CD4-positive, alpha-beta T cell treated with Interleukin-2 at 100 ng/mL for 4 hours (primary cell): ENCODE measurements at regions not wholly inside any gene's neighbourhood (a gene's known extent, or its start where the extent isn't known, plus 50 kb on each side); places are given as distances from the start of the nearest gene placed in this dataset.

Source experiments
- DNase-seq: peaks from one replicate; pipeline ENCODE4 v3.0.0-alpha.2; 2020; ENCODE audit warnings: low spot score

GRCh38 chr15:70473581-70474370 is 289.6 kb downstream of the UACA start:
- no peak for DNase-seq

GRCh38 chr15:70471517-70471916 is 291.8 kb downstream of the UACA start:
- DNase-seq: no peak

DNA sequence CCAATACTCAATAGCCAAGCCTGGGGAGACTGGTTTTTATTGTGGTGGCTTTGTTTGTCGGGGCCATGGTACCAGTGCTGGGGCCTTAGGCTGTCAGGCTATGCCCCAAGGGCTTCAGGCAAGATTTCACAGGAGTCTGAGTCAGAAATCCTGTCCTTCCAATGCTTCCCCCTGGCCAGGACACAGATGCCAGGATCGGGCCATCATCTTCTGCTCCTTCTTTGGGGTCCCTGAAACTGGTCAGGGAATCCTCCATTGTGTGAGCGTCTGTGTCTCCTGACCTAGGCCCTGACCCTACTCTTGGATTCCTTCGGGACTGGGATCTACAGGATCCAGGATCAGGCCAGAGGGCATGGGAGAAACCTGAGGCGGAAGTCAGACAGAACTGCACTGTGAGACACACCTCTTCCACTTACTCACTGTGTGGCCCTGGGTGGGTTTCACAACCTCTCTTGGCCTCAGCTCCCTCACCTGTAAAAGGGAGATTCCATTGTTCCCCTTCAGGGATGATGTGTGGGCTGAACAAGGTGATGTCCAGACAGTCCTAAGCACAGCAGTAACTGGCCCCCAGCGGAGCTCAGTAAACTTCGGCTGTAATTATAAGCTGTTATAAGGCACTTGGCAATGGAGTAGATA is 292.7 kb downstream of the UACA start:
- no peak for DNase-seq

DNA sequence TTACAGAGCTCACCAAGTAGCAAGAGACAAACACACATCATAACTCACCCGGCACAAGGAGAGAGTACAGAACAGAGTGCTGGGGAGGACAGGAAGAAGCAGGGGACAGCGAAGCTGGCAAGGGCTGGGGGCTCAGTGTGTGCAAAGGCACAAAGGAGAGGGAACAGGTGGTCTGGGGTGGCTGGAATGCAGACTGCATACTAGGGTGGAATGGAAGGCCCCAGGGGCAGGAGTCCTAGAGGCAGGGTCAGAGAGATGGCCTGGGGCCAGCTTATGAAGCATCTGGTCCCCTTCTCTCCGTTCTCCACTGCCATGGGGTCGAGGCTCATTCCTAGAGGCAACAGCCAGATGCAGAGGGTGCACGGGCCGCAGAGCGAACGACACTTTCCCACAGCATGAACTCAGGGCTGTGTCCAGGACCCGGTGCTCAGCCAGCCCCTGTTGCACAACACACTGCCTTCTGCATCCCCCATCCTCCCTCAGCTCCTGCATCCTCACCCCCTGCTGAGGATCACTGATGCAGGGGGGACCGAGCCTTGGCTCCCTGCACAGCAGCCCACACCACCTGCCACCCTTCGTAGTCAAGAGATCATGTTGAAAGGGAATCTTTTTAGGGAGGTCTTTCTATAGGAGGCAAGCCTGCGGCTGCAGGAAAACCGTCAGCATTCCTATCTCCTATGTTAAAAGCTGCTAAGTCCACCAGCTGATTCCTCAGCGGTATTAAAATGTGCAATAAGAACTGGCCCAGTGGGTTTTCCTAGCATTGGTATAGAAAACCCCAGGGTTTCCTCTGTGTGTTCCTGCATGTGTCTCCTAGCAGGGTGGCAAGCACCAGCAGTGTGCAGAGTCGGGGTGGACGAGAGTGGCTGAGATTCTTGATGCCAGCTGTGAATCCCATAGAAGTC is 293.5 kb downstream of the UACA start:
- no peak for DNase-seq

DNA sequence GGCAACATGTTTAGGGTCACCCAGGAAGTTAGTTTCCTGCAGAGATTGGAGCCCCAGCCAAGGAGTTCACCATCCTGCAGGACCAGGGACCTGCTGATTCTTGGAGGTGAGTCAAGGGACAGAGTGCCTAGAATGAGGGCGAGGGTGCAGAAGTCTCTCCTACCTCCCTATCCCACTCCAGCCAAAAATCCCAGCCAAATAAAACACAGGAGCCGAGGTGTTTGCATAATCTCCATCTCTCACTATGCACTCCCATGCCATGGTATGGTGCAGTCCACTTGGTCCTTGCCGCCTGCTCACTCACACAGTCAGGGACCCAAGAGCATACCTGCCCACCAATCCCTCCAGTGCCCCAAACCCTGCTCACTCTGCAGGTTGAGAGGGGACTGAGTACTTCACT is 294.2 kb downstream of the UACA start:
- no peak for DNase-seq

DNA sequence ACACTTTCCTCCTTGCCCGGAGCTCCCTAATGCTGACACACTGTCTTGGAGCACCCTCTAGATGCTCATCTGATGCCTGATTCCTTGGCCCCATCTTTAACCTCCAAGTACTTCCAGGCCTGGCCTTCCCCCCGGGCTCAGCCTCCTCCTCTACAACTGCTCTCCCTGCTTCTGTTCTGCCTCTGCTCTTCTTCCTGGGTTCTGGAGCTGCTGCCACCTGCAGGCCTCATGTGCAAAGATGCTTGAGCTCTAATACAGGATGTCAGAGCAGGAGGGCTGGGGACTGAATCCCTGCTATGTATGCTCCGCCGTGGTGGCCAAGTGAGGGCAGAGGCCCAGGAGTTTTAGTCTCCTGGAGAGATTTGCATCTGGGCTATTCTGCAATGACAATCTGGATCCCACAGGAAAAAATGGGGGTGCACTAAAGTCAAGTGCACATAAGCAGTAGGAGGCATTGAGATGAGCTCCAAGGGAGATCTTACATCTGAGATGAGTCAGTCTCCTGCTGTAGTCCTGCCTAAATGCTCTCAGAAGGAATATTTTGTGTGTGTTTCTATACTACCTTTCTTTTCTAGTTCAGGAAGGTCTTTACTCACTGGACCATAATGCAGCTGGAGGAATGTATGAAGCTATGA is 296.3 kb downstream of the UACA start:
- DNase-seq: peak; percentile 50

- DNase-seq: no peak
Measured at GRCh38 chr15:70466305-70466704, 297.1 kb downstream of the UACA start.

- DNase-seq: no peak
Measured at GRCh38 chr15:70465812-70466211, 297.5 kb downstream of the UACA start.

GRCh38 chr15:70463453-70463834 is 299.9 kb downstream of the UACA start:
- no peak for DNase-seq

DNA sequence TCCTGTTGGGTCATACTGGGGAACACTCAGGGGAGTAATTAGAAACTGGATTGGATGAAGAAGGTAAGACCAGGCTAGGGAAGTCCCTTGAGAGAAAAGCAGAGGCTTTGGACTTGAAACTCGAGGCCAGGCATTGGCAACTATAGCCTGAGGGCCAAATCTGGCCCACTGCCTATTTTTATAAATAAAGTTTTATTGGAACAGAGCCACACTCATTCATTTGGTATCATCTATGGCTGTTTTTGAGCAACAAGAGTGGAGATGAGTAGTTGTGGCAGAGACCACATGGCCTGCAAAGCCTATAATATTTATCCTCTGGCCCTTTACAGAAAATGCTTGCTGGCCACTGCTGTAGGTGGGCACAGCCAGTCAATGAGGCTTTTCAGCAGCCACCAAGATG is 301.4 kb downstream of the UACA start:
- no peak for DNase-seq

DNA sequence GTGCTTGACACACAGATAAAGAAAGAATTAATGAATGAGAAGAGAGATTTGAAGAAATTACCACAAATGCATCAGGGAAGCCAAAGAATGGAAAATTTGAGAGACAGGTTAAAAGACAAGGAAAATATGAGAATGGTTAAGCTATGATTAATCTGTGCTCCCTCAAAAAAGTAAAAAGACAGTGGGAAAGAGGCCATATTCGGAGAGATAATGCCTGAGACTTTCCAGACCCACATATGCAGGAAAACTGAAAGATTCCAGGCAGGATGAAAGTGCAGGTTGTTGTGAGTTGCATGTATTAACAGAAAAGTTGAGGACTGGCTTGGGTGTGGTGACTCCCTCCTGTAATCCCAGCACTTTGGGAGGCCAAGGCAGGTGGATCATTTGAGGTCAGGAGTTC is 302.3 kb downstream of the UACA start:
- DNase-seq: no peak

- no peak for DNase-seq
Measured at GRCh38 chr15:70459312-70459711, 304.0 kb downstream of the UACA start.

GRCh38 chr15:70453766-70454165 is 309.6 kb downstream of the UACA start:
- no peak for DNase-seq

- no peak for DNase-seq
Measured at GRCh38 chr15:70453238-70453637, 310.1 kb downstream of the UACA start.

GRCh38 chr15:70451821-70452653 is 311.3 kb downstream of the UACA start:
- DNase-seq: peak; percentile 49

- no peak for DNase-seq
Measured at GRCh38 chr15:70450142-70450443, 313.3 kb downstream of the UACA start.

GRCh38 chr15:70449311-70450141 is 313.8 kb downstream of the UACA start:
- no peak for DNase-seq

DNA sequence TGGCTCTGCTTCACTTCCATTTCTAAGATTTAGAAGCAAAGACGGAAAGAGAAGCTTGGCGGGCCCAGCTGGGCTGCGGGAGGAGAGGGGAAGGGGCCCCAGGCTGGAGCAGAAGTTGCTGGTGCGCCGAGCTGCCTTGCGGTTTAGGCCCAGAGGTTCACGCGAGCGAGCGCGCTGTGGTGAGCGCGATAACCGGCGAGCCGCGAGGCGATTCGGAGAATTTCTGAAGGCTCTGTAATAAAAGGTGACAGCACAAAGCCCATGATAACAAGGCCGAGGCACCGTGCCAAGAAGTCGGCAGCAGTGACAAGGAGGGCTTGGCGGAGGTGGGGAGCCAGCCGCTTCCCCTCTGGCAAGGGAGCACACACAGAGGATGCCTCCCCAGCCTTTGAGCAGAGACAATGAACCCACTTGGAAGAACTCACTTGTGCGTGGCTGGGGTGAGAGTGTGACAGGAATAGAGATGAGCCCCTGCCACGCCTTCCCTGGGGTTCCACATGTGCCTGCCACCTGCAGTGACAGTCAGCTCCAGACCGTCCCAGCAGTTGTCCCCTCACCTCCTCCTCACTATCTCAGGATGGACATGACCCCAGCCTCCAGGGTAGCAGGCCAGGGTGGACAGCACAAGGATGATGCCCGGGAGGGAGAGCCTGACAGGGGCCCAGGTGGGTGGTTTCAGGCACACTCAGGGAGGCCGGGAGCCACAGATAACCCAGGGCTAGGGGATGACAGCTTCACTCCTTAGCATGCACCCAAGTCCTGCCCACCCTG is 315.2 kb downstream of the UACA start:
- DNase-seq: peak; percentile 62

DNA sequence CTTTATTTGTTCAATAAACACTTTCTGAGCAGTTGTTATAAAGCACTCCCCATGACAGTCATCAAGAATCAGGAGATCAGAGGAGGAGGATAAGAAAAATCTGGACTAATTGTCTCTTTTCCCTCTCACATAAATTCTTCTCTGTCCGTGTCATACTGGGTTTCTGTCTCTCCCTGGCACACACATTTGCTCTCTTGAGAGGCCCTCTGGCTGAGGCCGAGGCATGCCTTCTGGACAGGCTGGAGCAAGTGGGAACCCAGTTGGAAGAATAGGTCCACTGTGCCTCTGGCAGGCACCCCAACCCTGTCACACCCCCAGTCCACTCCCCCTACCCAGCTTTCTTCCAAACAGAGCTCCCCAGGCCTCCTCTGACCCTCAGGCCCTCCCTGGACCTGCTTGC is 315.8 kb downstream of the UACA start:
- no peak for DNase-seq

DNA sequence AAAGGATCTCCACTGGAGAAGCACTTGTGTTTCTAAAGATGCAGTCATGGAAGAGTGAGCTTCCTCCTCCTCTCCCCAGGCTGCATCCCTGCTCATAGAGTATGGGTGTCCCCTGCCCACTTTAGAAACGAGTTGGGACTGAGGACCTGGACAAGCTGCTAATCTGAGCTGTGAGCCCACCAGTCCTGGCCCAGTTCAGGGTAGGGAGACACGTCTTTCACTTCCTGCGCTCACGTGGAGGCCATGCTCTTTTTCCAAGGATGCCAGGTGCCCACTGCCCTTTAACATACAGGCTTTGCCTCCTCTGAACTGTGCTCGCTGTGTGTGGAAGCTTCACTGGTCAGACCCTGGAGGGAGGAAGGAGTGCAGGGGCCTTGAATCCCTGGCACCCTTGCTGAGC is 316.3 kb downstream of the UACA start:
- DNase-seq: no peak
